Right lobe of liver (tissue), 6 donors: ENCODE measurements at regions not wholly inside any gene's neighbourhood (a gene's known extent, or its start where the extent isn't known, plus 50 kb on each side); places are given as distances from the start of the nearest gene placed in this dataset.

ENCODE experiments used
- ATAC-seq, 4 donors: fragments of 200-7000 bp; cut with Tn5 transposase; one replicate each; pipeline ENCODE4 v1.9.1; 2020; ENCODE audit warnings: mild to moderate bottlenecking in 4 of 4, moderate library complexity in 4 of 4
- DNase-seq, 3 donors: peaks; one replicate each; pipeline ENCODE4 v3.0.0-alpha.2; 2020
- H3K27ac ChIP-seq, 3 donors: fragments of 200-600 bp; one replicate each; pipeline ENCODE4 v1.8.0; 2022
- H3K27me3 ChIP-seq, 2 donors: fragments of 200-600 bp; one replicate each; pipeline ENCODE4 v1.8.0; 2022
- H3K36me3 ChIP-seq, 4 donors: fragments of 200-600 bp; sonication (generic) in 1 of 4; one replicate each; pipeline versions ENCODE4 v1.5.1 to v1.8.0; 2017 to 2022; ENCODE audit warnings: control low read depth in 1 of 4
- H3K4me1 ChIP-seq, 4 donors: fragments of 200-600 bp; sonication (generic) in 1 of 4; one replicate each; pipeline versions ENCODE4 v1.5.1 to v1.8.0; 2017 to 2022; ENCODE audit warnings: control low read depth in 1 of 4
- H3K4me3 ChIP-seq, 3 donors: fragments of 200-600 bp; one replicate each; pipeline ENCODE4 v1.8.0; 2022
- H3K9me3 ChIP-seq, 4 donors: fragments of 200-600 bp; sonication (generic) in 1 of 4; one replicate each; pipeline versions ENCODE4 v1.5.1 to v1.8.0; 2017 to 2022; ENCODE audit warnings: control low read depth in 1 of 4
- POLR2A ChIP-seq: fragments of 450-650 bp; IDR thresholded peaks from one replicate; pipeline ENCODE4 v1.6.1; 2017; ENCODE audit warnings: antibody characterized with exemption, mild to moderate bottlenecking
- WGBS: methylation state at CpG from one replicate; pipeline ENCODE4 v1.1.6; 2018; ENCODE audit warnings: low coverage, low lambda C conversion rate; ENCODE audit not compliant: insufficient coverage; ENCODE audit errors: missing lambda C conversion rate; 5-methylcytosine and 5-hydroxymethylcytosine counted together
- intact Hi-C, 2 donors: fragments of 100-400 bp; cut with DNase I; formaldehyde crosslinking; loops; one replicate each; pipeline versions ENCODE4 v1.11.2 to v1.14.1; 2022
- TF ChIP-seq, protein P1 (sequence below), 4 donors: fragments of 200-600 bp in 3 of 4; fragments of 450-650 bp in 1 of 4; IDR thresholded peaks; one replicate each; pipeline versions ENCODE4 v1.5.1 to v1.8.0; 2016 to 2022; ENCODE audit warnings: antibody characterized with exemption in 4 of 4, mild to moderate bottlenecking in 2 of 4
- donor health status: DM: no; HTN: yes; CAD: no.
- donor health status: DM: no; HTN: no; CAD: no.
- donor health status: DM: no; HTN: no; CAD: no.
- donor health status: DM: no; HTN: yes; CAD: no.
- donor health status: DM: no; HTN: yes; CAD: no.

DNA sequence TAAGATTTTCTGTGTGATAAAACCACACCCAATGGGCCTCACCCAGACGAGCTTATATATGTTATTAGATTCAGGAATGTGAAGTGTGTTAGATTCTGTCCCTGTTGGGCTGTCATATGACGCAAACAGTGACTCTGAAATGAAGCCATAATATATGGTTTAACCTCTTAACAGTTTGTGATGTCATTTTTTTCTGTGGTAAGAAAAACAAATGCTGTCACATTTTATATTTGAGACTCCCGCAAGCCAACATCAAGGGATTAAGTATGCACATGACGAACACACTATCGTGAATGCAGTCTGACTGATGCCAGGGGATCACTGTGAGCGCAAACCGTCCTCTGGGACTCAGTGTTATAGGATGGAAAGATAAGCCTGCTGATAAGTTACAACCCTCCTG is 321.7 kb downstream of the SH3GL2 start:
- DNase-seq (no peak), ATAC-seq (no peak)
- H3K27me3 ChIP-seq = peaks cover 0 to 3% of the 10 kb centered on the region in 2 donors
- H3K36me3 ChIP-seq = no peaks in the 10 kb centered on the region
- H3K4me1 ChIP-seq = no peaks in the 10 kb centered on the region
- 65% methylated on average over 7 of the region's 7 CpGs for WGBS
- no peak overlapping the region for H3K4me3 ChIP-seq
- TF ChIP-seq, protein P1, sequence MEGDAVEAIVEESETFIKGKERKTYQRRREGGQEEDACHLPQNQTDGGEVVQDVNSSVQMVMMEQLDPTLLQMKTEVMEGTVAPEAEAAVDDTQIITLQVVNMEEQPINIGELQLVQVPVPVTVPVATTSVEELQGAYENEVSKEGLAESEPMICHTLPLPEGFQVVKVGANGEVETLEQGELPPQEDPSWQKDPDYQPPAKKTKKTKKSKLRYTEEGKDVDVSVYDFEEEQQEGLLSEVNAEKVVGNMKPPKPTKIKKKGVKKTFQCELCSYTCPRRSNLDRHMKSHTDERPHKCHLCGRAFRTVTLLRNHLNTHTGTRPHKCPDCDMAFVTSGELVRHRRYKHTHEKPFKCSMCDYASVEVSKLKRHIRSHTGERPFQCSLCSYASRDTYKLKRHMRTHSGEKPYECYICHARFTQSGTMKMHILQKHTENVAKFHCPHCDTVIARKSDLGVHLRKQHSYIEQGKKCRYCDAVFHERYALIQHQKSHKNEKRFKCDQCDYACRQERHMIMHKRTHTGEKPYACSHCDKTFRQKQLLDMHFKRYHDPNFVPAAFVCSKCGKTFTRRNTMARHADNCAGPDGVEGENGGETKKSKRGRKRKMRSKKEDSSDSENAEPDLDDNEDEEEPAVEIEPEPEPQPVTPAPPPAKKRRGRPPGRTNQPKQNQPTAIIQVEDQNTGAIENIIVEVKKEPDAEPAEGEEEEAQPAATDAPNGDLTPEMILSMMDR (IDR thresholded peaks at IDR 0.05) = no peak
- H3K27ac ChIP-seq = no peak overlapping the region
- H3K9me3 ChIP-seq = no peaks in the 10 kb centered on the region
- intact Hi-C loops = no loop called here

DNA sequence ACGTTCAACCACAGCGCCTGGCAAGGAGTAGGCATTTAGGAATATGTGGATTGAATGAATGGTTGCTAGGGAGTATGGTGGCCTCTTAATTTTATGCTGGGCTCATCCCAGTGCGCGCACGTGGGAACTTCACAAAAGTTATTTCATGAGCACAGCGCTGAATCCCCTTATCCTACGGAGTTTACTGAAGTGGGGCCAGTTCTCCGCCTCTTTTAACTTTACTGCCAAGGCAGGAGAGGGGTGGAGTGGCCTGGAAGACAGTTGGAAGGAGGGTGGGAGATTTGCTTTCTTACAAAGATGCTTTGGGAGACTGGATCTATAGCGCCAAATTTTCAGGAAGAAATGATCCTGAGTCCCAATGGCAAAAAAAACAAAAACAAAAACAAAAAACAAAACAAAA is 326.5 kb downstream of the SH3GL2 start:
- Histone ChIP-seq H3K4me1 (peaks cover 0 to 13% (median 0%) of the 10 kb centered on the region in 4 donors), H3K27ac (no peak overlapping the region), H3K27me3 (peaks cover 0 to 15% of the 10 kb centered on the region in 2 donors), H3K4me3 (no peak overlapping the region), H3K9me3 (no peaks in the 10 kb centered on the region), H3K36me3 (no peaks in the 10 kb centered on the region)
- 34% methylated on average over 9 of the region's 9 CpGs for WGBS
- no peak for TF ChIP-seq POLR2A
- TF ChIP-seq, protein P1 (IDR thresholded peaks at IDR 0.05) = no peak
- intact Hi-C loops = no loop called here
- ATAC-seq = no peak
- no peak for DNase-seq

DNA sequence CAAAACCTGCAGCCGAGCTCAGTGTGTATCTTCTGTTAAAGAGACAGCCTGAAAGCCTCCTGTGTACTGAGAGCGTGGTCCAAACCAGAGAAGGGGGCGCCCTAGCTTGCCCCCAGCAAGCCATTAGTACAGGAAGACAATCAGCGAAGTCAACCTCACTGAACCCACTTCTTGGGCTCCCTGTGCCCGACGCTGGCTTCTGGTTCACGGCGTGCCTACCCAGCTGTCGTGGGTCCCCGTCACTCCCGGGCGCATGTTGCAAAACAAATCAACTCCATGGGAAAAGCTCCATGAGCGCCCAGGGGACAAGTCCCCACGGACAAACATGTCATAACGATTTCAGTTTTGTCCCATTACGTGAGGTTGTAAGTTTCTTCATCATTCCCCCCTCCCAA is 326.9 kb downstream of the SH3GL2 start:
- peaks cover 0 to 15% of the 10 kb centered on the region in 2 donors for H3K27me3 ChIP-seq
- DNase-seq = no peak
- TF ChIP-seq, protein P1 (IDR thresholded peaks at IDR 0.05) = no peak
- TF ChIP-seq POLR2A = no peak
- 2% methylated on average over 6 of the region's 16 CpGs for WGBS
- H3K4me1 ChIP-seq = peaks cover 0 to 13% (median 0%) of the 10 kb centered on the region in 4 donors
- ATAC-seq = no peak
- H3K36me3 ChIP-seq = no peaks in the 10 kb centered on the region
- no peaks in the 10 kb centered on the region for H3K9me3 ChIP-seq
- H3K4me3 ChIP-seq = peak overlapping the region in 1 of 3 donors; percentile 35
- no peak overlapping the region for H3K27ac ChIP-seq
- intact Hi-C loops = no loop called here

DNA sequence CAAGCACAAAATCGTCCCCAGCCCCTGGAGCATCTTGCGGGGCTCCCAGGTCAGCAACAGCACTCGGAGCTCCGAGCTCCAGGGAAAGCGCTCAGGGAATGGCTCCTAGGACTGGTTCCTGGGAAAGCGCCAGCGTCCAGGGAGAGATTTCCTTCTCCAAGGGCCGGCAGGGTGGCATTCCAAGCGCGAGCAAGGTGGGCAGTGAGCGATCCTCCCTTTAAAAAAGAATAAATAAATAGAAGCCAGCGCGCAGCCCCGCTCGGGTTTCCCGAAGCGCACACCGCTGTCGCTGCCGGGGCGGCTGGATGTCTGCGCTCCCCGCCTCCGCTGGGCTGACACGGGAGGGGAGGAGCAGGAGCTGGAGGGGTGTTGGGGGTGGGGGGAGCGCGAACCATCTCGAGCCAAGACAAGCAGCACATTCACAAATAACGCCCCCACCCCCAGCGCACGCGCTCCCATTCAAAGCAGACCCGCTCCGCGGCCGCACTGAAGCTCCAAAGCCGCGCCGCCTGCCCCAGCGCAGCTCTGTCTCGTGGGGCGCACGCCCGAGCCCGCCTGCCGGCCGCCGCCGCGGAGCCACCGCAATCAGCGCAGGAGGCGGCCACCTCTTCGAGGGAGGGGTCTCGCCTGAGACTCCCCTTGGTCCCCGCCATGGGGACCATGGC is 327.4 kb downstream of the SH3GL2 start:
- ATAC-seq (peak; percentile 18 to 50 (median 32)), DNase-seq (peak in 2 of 3 donors; percentile 19 to 51)
- Histone ChIP-seq H3K4me1 (peaks cover 0 to 13% (median 0%) of the 10 kb centered on the region in 4 donors), H3K36me3 (no peaks in the 10 kb centered on the region), H3K27me3 (peaks cover 0 to 15% of the 10 kb centered on the region in 2 donors), H3K9me3 (no peaks in the 10 kb centered on the region), H3K4me3 (peak overlapping the region; percentile 12 to 35 (median 32)), H3K27ac (peak overlapping the region in 2 of 3 donors; percentile 33 to 40)
- TF ChIP-seq, protein P1 (IDR thresholded peaks at IDR 0.05) = no peak
- TF ChIP-seq POLR2A = no peak
- 0% methylated on average over 21 of the region's 56 CpGs for WGBS
- intact Hi-C loops = no loop called here
